Body of pancreas (tissue), 4 donors: ENCODE measurements at regions not wholly inside any gene's neighbourhood (a gene's known extent, or its start where the extent isn't known, plus 50 kb on each side); places are given as distances from the start of the nearest gene placed in this dataset.
"Not testable (repeated sequence)": the region's sequence is repeated elsewhere in the genome, so short reads cannot be mapped to it uniquely, and the experiment has no call there.

Source experiments
- ATAC-seq: fragments of 150-250 bp; one replicate; pipeline ENCODE4 v1.9.1; 2016
- DNase-seq, 4 donors: peaks; one replicate each; pipeline ENCODE4 v3.0.0-alpha.2; 2019
- H3K27ac ChIP-seq, 4 donors: fragments of 200-600 bp; sonication (generic); 1 replicate in 3 of 4; 2 replicates in 1 of 4; pipeline versions ENCODE4 v1.5.1 to v1.6.1; 2016 to 2019; ENCODE audit warnings: mild to moderate bottlenecking in 1 of 4, mixed read lengths in 1 of 4, moderate library complexity in 1 of 4
- H3K27me3 ChIP-seq, 2 donors: fragments of 200-600 bp; sonication (generic); one replicate each; pipeline ENCODE4 v1.6.0; 2016; ENCODE audit warnings: mild to moderate bottlenecking in 1 of 2
- H3K36me3 ChIP-seq, 2 donors: fragments of 200-600 bp; sonication (generic); replicated peaks in 1 of 2; 2 replicates each; pipeline ENCODE4 v1.5.1; 2016; ENCODE audit warnings: low read depth in 2 of 2; ENCODE audit not compliant: insufficient read depth in 1 of 2
- H3K4me1 ChIP-seq: fragments of 200-600 bp; sonication (generic); one replicate; pipeline ENCODE4 v1.6.0; 2016
- H3K4me3 ChIP-seq, 2 donors: fragments of 200-600 bp; sonication (generic); 1 replicate in 1 of 2; 2 replicates in 1 of 2; pipeline ENCODE4 v1.5.1; 2016 to 2019
- H3K9me3 ChIP-seq, 3 donors: fragments of 200-600 bp; sonication (generic); 1 replicate in 2 of 3; 2 replicates in 1 of 3; pipeline ENCODE4 v1.5.1; 2016
- POLR2A ChIP-seq, 3 donors: fragments of 450-650 bp; IDR thresholded peaks; one replicate each; pipeline ENCODE4 v1.6.1; 2016; ENCODE audit warnings: antibody characterized with exemption in 3 of 3, mild to moderate bottlenecking in 2 of 3
- WGBS, 2 donors: methylation state at CpG; one replicate each; pipeline ENCODE4 v1.1.5; 2017; 5-methylcytosine and 5-hydroxymethylcytosine counted together
- intact Hi-C: fragments of 100-400 bp; cut with DNase I; formaldehyde crosslinking; loops from one replicate; pipeline ENCODE4 v1.15.1; 2023
- TF ChIP-seq, protein P1 (sequence below), 7 experiments: fragments of 450-650 bp in 4 of 7; fragments of 200-600 bp in 3 of 7; sonication (generic) in 3 of 7; IDR thresholded peaks; one replicate each; pipeline ENCODE4 v1.5.1; 2016 to 2019; ENCODE audit warnings: antibody characterized with exemption in 7 of 7

DNA sequence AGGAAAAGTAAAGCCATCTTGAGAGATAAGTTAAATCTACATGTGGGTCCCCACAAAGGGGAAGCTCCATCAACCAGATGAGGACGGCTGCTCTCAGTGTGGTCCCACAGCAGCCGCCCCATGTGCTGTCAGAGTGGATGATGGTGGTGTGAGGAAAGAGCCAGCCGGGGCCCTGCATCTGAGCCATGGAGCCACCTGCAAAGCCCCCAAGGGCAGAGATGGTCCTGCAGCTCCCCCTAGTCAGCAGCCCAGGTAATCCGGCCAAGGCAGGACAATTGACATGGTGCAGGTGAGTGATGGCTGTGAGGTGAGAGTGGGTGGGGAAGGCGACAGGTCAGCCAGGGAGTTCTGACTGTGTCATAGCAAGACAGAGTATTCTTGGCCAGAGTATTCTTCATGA, 458.8 kb downstream of the ICE1 start:
- Histone ChIP-seq H3K9me3 (no peaks in the 10 kb centered on the region), H3K4me1 (no peaks in the 10 kb centered on the region), H3K36me3 (no peaks in the 10 kb centered on the region), H3K4me3 (no peak overlapping the region), H3K27ac (no peak overlapping the region), H3K27me3 (no peaks in the 10 kb centered on the region)
- DNase-seq: no peak
- WGBS, 2 donors: 43 to 44% methylated on average over 5 of the region's 5 CpGs
- intact Hi-C loops: loop anchor here (10.0 kb wide), 1 partner anchor 694 kb away; no protein-coding TSS in a partner anchor
- TF ChIP-seq POLR2A (IDR thresholded peaks at IDR 0.05): no peak
- TF ChIP-seq, protein P1, sequence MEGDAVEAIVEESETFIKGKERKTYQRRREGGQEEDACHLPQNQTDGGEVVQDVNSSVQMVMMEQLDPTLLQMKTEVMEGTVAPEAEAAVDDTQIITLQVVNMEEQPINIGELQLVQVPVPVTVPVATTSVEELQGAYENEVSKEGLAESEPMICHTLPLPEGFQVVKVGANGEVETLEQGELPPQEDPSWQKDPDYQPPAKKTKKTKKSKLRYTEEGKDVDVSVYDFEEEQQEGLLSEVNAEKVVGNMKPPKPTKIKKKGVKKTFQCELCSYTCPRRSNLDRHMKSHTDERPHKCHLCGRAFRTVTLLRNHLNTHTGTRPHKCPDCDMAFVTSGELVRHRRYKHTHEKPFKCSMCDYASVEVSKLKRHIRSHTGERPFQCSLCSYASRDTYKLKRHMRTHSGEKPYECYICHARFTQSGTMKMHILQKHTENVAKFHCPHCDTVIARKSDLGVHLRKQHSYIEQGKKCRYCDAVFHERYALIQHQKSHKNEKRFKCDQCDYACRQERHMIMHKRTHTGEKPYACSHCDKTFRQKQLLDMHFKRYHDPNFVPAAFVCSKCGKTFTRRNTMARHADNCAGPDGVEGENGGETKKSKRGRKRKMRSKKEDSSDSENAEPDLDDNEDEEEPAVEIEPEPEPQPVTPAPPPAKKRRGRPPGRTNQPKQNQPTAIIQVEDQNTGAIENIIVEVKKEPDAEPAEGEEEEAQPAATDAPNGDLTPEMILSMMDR (IDR thresholded peaks at IDR 0.05): no peak
- ATAC-seq: no peak

DNA sequence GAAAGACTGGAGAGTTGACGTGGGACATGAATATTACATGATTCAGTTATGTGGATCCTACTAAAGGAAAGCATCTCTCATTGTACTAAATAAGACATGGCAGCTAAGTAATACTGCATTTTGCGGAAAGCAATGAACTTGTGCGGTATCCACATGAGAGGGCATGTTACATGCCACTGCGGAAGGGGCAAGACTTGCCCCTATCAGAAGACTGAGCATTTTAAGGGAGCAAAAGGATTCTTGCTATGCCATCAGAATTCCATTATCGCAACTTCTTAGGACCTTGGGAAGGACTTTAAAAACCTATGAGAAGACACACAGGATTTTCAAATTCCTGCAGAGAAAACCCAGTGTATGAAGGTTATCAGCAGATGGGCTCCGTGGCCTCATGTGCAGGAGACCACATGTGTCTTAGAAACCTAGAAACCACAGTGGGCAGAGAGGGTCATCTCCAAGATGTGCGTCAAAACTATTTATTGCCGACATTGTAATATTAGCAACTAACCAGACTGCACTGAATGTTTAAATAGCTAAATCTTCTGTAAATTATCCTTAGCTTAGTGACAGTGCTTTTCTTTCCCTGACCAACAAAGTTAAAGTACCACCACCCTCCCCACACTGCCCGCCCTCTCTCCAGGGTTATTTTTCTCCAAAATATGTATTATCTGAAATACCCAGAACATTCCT, 457.7 kb downstream of the ICE1 start:
- Histone ChIP-seq H3K27ac (no peak overlapping the region), H3K36me3 (no peaks in the 10 kb centered on the region), H3K9me3 (no peaks in the 10 kb centered on the region), H3K4me1 (no peaks in the 10 kb centered on the region), H3K4me3 (no peak overlapping the region), H3K27me3 (no peaks in the 10 kb centered on the region)
- WGBS, 2 donors: 78 to 79% methylated on average over 9 of the region's 9 CpGs
- intact Hi-C loops: loop anchor here (10.0 kb wide), 1 partner anchor 695 kb away; no protein-coding TSS in a partner anchor
- DNase-seq (no peak), ATAC-seq (no peak)
- TF ChIP-seq, protein P1 (IDR thresholded peaks at IDR 0.05): no peak

DNA sequence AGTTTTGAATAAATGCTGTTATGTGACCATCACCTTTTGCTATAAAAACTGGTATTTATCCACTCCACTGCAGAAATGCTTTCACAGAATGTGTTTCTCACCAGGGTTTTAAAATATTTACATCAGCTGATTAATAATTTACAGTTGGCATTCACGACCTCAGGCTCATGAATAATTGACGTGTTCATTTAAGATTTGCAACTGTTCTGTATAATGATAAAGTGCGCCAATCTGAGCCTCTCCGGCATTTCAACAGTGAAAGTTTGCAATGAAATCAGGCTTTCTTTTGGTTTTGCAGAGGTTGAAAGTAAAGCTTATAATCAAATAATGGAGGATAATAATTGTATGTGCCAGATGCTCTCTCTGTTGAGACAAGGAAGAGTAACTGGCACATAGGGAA, 434.9 kb downstream of the ICE1 start:
- TF ChIP-seq, protein P1 (IDR thresholded peaks at IDR 0.05): no peak
- no peak for TF ChIP-seq POLR2A (IDR thresholded peaks at IDR 0.05)
- intact Hi-C loops: no loop called here
- Histone ChIP-seq H3K36me3 (no peaks in the 10 kb centered on the region), H3K9me3 (no peaks in the 10 kb centered on the region), H3K4me1 (no peaks in the 10 kb centered on the region), H3K4me3 (no peak overlapping the region), H3K27ac (no peak overlapping the region), H3K27me3 (no peaks in the 10 kb centered on the region)
- DNase-seq: no peak
- 18 to 28% methylated on average over 4 of the region's 4 CpGs for WGBS, 2 donors
- no peak for ATAC-seq

DNA sequence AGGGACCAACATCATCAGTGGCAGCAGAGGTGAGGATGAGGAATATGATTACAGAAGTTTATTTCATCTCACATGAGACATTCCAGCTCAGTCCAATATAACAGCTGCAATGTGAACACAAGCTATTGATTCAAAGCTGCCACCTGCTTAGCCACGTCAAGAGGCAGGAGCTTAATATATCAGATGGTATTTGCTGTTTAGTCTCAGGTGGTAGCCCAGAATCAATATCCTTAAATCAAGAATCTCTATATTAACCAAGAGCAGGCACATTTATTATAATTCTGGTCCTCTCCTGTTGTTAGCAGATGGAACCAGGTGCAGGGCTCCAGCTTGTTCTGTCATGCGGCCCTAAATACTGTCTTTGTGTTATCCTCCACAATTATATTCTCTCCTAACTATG, 431.6 kb downstream of the ICE1 start:
- TF ChIP-seq, protein P1 (IDR thresholded peaks at IDR 0.05): no peak
- TF ChIP-seq POLR2A (IDR thresholded peaks at IDR 0.05): no peak
- no peak for DNase-seq
- ATAC-seq: no peak
- Histone ChIP-seq H3K36me3 (no peaks in the 10 kb centered on the region), H3K27me3 (no peaks in the 10 kb centered on the region), H3K27ac (no peak overlapping the region), H3K9me3 (no peaks in the 10 kb centered on the region), H3K4me1 (no peaks in the 10 kb centered on the region), H3K4me3 (no peak overlapping the region)
- intact Hi-C loops: no loop called here
- WGBS, 2 donors: 36 to 59% methylated on average over 2 of the region's 2 CpGs

DNA sequence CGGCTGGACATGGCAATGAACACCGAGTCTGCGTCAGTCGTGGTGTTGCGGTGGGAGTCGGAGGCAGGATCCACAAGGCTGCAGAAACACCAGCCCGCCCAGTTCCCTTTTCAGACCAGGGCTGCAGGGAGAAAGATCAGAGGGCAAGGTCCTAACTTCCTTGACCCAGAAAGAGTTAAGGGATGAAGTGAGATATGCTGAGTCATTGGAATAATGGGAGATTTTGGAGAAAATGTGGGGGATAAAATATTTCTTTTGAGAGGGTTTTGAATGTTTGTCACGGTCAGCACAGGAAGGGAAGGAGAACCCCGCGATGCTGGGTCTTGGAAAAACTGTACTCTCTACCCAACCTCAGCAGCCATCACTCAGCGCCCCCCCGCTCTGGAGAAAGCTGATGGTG, 416.0 kb downstream of the ICE1 start:
- Histone ChIP-seq H3K4me3 (no peak overlapping the region), H3K27me3 (no peaks in the 10 kb centered on the region)
- intact Hi-C loops: no loop called here

DNA sequence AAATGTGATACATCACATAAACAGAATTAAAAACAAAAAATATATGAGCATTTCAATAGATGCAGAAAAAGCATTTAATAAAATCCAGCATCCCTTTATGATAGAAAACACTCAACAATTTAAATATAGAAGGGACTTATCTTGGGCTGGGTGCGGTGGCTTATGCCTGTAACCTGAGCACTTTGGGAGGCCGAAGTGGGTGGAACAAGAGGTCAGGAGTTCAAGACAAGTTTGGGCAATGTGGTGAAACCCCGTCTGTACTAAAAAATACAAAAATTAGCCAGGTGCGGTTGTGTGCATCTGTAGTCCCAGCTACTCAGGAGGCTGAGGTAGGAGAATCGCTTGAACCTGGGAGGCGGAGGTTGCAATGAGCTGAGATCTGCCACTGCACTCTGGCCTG, 409.1 kb downstream of the ICE1 start:
- H3K9me3 ChIP-seq, H3K4me1 ChIP-seq, H3K36me3 ChIP-seq, intact Hi-C loops, ATAC-seq, H3K4me3 ChIP-seq, H3K27me3 ChIP-seq, H3K27ac ChIP-seq, DNase-seq: not testable (repeated sequence)
- WGBS, 2 donors: 83% methylated on average over 6 of the region's 6 CpGs

More for the DNA sequence above, 416.0 kb downstream of the ICE1 start:
- no peak for DNase-seq
- Histone ChIP-seq H3K4me1 (no peaks in the 10 kb centered on the region), H3K27ac (no peak overlapping the region), H3K36me3 (no peaks in the 10 kb centered on the region), H3K9me3 (no peaks in the 10 kb centered on the region)
- ATAC-seq: no peak
- 69 to 78% methylated on average over 12 of the region's 12 CpGs for WGBS, 2 donors
- no peak for TF ChIP-seq POLR2A (IDR thresholded peaks at IDR 0.05)
- TF ChIP-seq, protein P1 (IDR thresholded peaks at IDR 0.05): no peak
